ENCODE measurements at regions not wholly inside any gene's neighbourhood (a gene's known extent, or its start where the extent isn't known, plus 50 kb on each side); places are given as distances from the start of the nearest gene placed in this dataset.

DNA sequence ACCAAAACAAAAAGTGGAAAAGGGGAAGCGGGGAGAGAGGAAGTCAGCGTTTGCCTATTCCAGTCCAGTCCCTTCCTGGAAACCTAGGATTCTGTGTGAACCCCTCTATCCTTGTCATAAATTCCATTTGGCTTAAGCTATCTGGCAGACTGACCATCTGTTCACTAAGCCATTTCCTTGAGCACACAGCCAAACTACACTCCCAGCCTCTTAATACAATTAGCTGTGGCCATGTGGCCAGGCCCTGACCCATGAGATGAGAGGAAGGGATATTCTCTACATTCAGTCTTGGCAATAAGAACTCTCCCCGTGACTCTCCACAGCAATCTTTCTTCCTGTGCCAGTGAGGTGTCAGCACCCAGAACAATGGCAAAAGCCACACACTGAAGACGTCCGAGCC is 424.8 kb downstream of the TLE1 start:
- no peak overlapping the region for H3K4me2 ChIP-seq (ENCODE audit: low read depth, low read length, poor library complexity, severe bottlenecking)
- no peak overlapping the region for H3K4me3 ChIP-seq (ENCODE audit: low read length, poor library complexity, severe bottlenecking)
- no peak for TF ChIP-seq EZH2phosphoT487 (IDR thresholded peaks at IDR 0.05; ENCODE audit: borderline replicate concordance)
- TF ChIP-seq, protein P1, sequence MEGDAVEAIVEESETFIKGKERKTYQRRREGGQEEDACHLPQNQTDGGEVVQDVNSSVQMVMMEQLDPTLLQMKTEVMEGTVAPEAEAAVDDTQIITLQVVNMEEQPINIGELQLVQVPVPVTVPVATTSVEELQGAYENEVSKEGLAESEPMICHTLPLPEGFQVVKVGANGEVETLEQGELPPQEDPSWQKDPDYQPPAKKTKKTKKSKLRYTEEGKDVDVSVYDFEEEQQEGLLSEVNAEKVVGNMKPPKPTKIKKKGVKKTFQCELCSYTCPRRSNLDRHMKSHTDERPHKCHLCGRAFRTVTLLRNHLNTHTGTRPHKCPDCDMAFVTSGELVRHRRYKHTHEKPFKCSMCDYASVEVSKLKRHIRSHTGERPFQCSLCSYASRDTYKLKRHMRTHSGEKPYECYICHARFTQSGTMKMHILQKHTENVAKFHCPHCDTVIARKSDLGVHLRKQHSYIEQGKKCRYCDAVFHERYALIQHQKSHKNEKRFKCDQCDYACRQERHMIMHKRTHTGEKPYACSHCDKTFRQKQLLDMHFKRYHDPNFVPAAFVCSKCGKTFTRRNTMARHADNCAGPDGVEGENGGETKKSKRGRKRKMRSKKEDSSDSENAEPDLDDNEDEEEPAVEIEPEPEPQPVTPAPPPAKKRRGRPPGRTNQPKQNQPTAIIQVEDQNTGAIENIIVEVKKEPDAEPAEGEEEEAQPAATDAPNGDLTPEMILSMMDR (conservative IDR thresholded peaks at IDR 0.05; ENCODE audit: low read length), result no peak
- no peaks in the 10 kb centered on the region for H3K27me3 ChIP-seq (ENCODE audit: insufficient read depth, low read length, poor library complexity, severe bottlenecking)
- no peak overlapping the region for H2AFZ ChIP-seq (ENCODE audit: low read length)
- no peaks in the 10 kb centered on the region for H3K4me1 ChIP-seq (ENCODE audit: insufficient read depth, low read length, poor library complexity, severe bottlenecking)
- no peaks in the 10 kb centered on the region for H4K20me1 ChIP-seq (ENCODE audit: insufficient read depth, low read length, poor library complexity, severe bottlenecking)
- no peaks in the 10 kb centered on the region for H3K36me3 ChIP-seq (ENCODE audit: insufficient read depth, low read length)
- no peaks in the 10 kb centered on the region for H3F3A ChIP-seq (ENCODE audit: low read depth)
- H3K9me3 ChIP-seq (ENCODE audit: insufficient read depth, low read depth, low read length), result no peaks in the 10 kb centered on the region
- H3K9ac ChIP-seq (ENCODE audit: low read depth, low read length, poor library complexity, severe bottlenecking), result no peak overlapping the region
- no peaks in the 10 kb centered on the region for H3K79me2 ChIP-seq (ENCODE audit: insufficient read depth, low read length)
- no peaks in the 10 kb centered on the region for H3K9me2 ChIP-seq (replicated peaks; ENCODE audit: low read depth, low read length)

DNA sequence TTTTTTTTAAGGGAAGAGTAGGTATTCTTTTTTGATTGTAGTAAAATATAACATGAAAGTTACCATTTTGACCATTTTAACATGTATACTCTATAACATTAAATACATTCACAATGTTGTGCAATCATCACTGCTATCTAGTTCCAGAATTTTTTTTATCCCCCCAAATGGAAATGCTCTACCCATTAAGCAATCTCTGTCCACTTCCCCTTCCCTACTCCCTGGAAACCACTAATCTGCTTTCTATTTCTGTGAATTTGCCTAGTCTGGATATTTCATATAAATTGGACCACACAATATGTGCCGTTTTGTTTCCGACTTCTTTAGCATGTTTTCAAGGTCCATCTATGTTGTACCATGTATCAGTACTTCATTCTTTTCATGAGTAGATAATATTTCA is 429.5 kb downstream of the TLE1 start:
- Histone ChIP-seq H3K9me3 (ENCODE audit: insufficient read depth, low read depth, low read length) (no peaks in the 10 kb centered on the region), H3K9me2 (replicated peaks; ENCODE audit: low read depth, low read length) (no peaks in the 10 kb centered on the region), H3K27me3 (ENCODE audit: insufficient read depth, low read length, poor library complexity, severe bottlenecking) (no peaks in the 10 kb centered on the region), H3K4me3 (ENCODE audit: low read length, poor library complexity, severe bottlenecking) (no peak overlapping the region), H3K79me2 (ENCODE audit: insufficient read depth, low read length) (no peaks in the 10 kb centered on the region), H3K4me2 (ENCODE audit: low read depth, low read length, poor library complexity, severe bottlenecking) (no peak overlapping the region), H4K20me1 (ENCODE audit: insufficient read depth, low read length, poor library complexity, severe bottlenecking) (no peaks in the 10 kb centered on the region), H3K4me1 (ENCODE audit: insufficient read depth, low read length, poor library complexity, severe bottlenecking) (no peaks in the 10 kb centered on the region), H3F3A (ENCODE audit: low read depth) (no peaks in the 10 kb centered on the region), H3K9ac (ENCODE audit: low read depth, low read length, poor library complexity, severe bottlenecking) (no peak overlapping the region), H3K36me3 (ENCODE audit: insufficient read depth, low read length) (no peaks in the 10 kb centered on the region), H2AFZ (ENCODE audit: low read length) (no peak overlapping the region)
- TF ChIP-seq, protein P1 (conservative IDR thresholded peaks at IDR 0.05; ENCODE audit: low read length), result no peak
- no peak for TF ChIP-seq EZH2phosphoT487 (IDR thresholded peaks at IDR 0.05; ENCODE audit: borderline replicate concordance)

DNA sequence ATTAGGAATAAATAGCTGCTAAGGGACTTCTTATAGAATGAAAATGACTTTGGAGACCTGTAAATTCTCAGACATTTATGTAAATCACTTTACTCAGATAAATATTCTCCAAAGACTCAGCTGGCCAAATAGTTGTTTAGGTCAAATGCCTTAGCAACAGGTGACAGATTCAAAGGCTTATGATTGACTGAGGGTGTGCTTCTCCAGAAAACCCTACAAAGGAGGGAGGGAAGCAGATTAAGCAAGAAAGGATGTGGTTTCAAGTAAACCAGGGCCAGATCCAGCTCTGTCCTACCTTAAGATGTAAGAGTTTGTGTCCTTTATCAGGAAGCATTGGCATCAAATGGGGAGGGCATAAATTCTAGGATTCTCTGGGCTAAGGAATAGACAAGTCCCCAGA is 433.0 kb downstream of the TLE1 start:
- Histone ChIP-seq H3K79me2 (ENCODE audit: insufficient read depth, low read length) (no peaks in the 10 kb centered on the region), H3K4me1 (ENCODE audit: insufficient read depth, low read length, poor library complexity, severe bottlenecking) (no peaks in the 10 kb centered on the region), H3K36me3 (ENCODE audit: insufficient read depth, low read length) (no peaks in the 10 kb centered on the region), H3K9me2 (replicated peaks; ENCODE audit: low read depth, low read length) (no peaks in the 10 kb centered on the region), H3F3A (ENCODE audit: low read depth) (no peaks in the 10 kb centered on the region), H3K27me3 (ENCODE audit: insufficient read depth, low read length, poor library complexity, severe bottlenecking) (no peaks in the 10 kb centered on the region), H4K20me1 (ENCODE audit: insufficient read depth, low read length, poor library complexity, severe bottlenecking) (no peaks in the 10 kb centered on the region), H3K4me3 (ENCODE audit: low read length, poor library complexity, severe bottlenecking) (no peak overlapping the region), H3K9ac (ENCODE audit: low read depth, low read length, poor library complexity, severe bottlenecking) (no peak overlapping the region), H2AFZ (ENCODE audit: low read length) (no peak overlapping the region), H3K9me3 (ENCODE audit: insufficient read depth, low read depth, low read length) (no peaks in the 10 kb centered on the region), H3K4me2 (ENCODE audit: low read depth, low read length, poor library complexity, severe bottlenecking) (no peak overlapping the region)
- TF ChIP-seq, protein P1 (conservative IDR thresholded peaks at IDR 0.05; ENCODE audit: low read length), result no peak

Data from Loucy (cell line).